CD4-positive, alpha-beta T cell treated with Interleukin-15 for 1 hour (primary cell): ENCODE measurements at regions not wholly inside any gene's neighbourhood (a gene's known extent, or its start where the extent isn't known, plus 50 kb on each side); places are given as distances from the start of the nearest gene placed in this dataset.

ENCODE experiments used
- DNase-seq: peaks from one replicate; pipeline ENCODE4 v3.0.0-alpha.2; 2020

- DNase-seq = no peak
Observed at GRCh38 chr11:29780756-29781155, 236.1 kb downstream of the KCNA4 start.

GRCh38 chr11:29773656-29774264 lies 243.1 kb downstream of the KCNA4 start:
- DNase-seq = no peak

- DNase-seq = no peak
Observed at GRCh38 chr11:29756871-29757270, 260.0 kb downstream of the KCNA4 start.

- DNase-seq = no peak
Observed at GRCh38 chr11:29755474-29755873, 261.4 kb downstream of the KCNA4 start.

GRCh38 chr11:29751618-29752017 lies 265.2 kb downstream of the KCNA4 start:
- DNase-seq = no peak

- no peak for DNase-seq
Observed at GRCh38 chr11:29750392-29750791, 266.4 kb downstream of the KCNA4 start.

GRCh38 chr11:29734287-29734686 lies 282.5 kb downstream of the KCNA4 start:
- no peak for DNase-seq

- no peak for DNase-seq
Observed at GRCh38 chr11:29713831-29714320, 303.0 kb downstream of the KCNA4 start.

GRCh38 chr11:29712616-29713015 lies 304.2 kb downstream of the KCNA4 start:
- DNase-seq = no peak

GRCh38 chr11:29707924-29708323 lies 308.9 kb downstream of the KCNA4 start:
- DNase-seq = no peak

- no peak for DNase-seq
Observed at GRCh38 chr11:29685361-29685760, 331.5 kb downstream of the KCNA4 start.

- DNase-seq = no peak
Observed at GRCh38 chr11:29682856-29683255, 334.0 kb downstream of the KCNA4 start.

GRCh38 chr11:29679996-29680395 lies 336.8 kb downstream of the KCNA4 start:
- no peak for DNase-seq

GRCh38 chr11:29676993-29677392 lies 339.8 kb downstream of the KCNA4 start:
- DNase-seq = no peak

- no peak for DNase-seq
Observed at GRCh38 chr11:29669310-29669709, 347.5 kb downstream of the KCNA4 start.

GRCh38 chr11:29657709-29658108 lies 359.1 kb downstream of the KCNA4 start:
- DNase-seq = no peak

GRCh38 chr11:29656597-29656996 lies 360.2 kb downstream of the KCNA4 start:
- DNase-seq = no peak

GRCh38 chr11:29645373-29645772 lies 371.5 kb downstream of the KCNA4 start:
- DNase-seq = no peak

- no peak for DNase-seq
Observed at GRCh38 chr11:29641201-29641600, 375.6 kb downstream of the KCNA4 start.

- DNase-seq = no peak
Observed at GRCh38 chr11:29634744-29635143, 382.1 kb downstream of the KCNA4 start.

GRCh38 chr11:29634244-29634643 lies 382.6 kb downstream of the KCNA4 start:
- DNase-seq = no peak

GRCh38 chr11:29629286-29629685 lies 387.5 kb downstream of the KCNA4 start:
- DNase-seq = no peak

- no peak for DNase-seq
Observed at GRCh38 chr11:29628609-29629008, 388.2 kb downstream of the KCNA4 start.

- no peak for DNase-seq
Observed at GRCh38 chr11:29627541-29627940, 389.3 kb downstream of the KCNA4 start.

GRCh38 chr11:29623144-29623722 lies 393.6 kb downstream of the KCNA4 start:
- no peak for DNase-seq
